Neuronal stem cell (in vitro differentiated cells): ENCODE measurements at regions not wholly inside any gene's neighbourhood (a gene's known extent, or its start where the extent isn't known, plus 50 kb on each side); places are given as distances from the start of the nearest gene placed in this dataset.
A peak's percentile ranks its signal among the peaks of the same experiment; 100 is the strongest.

ENCODE experiments used
- DNase-seq: peaks from one replicate; pipeline ENCODE4 v3.0.0-alpha.2; 2013; ENCODE audit warnings: low spot score
- H2AFZ ChIP-seq: one replicate; pipeline ENCODE4 v1.6.1; 2013; ENCODE audit warnings: mild to moderate bottlenecking, low read length, inconsistent platforms
- H2AK5ac ChIP-seq: 2 replicates; pipeline ENCODE4 v1.6.1; 2013; ENCODE audit warnings: low read depth, mild to moderate bottlenecking, inconsistent platforms, low read length, moderate library complexity, mixed read lengths
- H2BK120ac ChIP-seq: 2 replicates; pipeline ENCODE4 v1.6.1; 2013; ENCODE audit warnings: low read depth, mild to moderate bottlenecking, inconsistent platforms, low read length, moderate library complexity, mixed read lengths
- H2BK12ac ChIP-seq: one replicate; pipeline ENCODE4 v1.6.1; 2013; ENCODE audit warnings: low read length, inconsistent platforms
- H2BK15ac ChIP-seq: 2 replicates; pipeline ENCODE4 v1.6.1; 2013; ENCODE audit warnings: mild to moderate bottlenecking, low read length, inconsistent platforms, mixed read lengths
- H2BK5ac ChIP-seq: one replicate; pipeline ENCODE4 v1.6.1; 2013; ENCODE audit warnings: inconsistent platforms, mild to moderate bottlenecking, low read length, moderate library complexity
- H3K14ac ChIP-seq: one replicate; pipeline ENCODE4 v1.6.1; 2013; ENCODE audit warnings: low read length, inconsistent platforms
- H3K18ac ChIP-seq: 2 replicates; pipeline ENCODE4 v1.6.1; 2013; ENCODE audit warnings: low read length, inconsistent platforms
- H3K23ac ChIP-seq: 2 replicates; pipeline ENCODE4 v1.6.1; 2013; ENCODE audit warnings: low read depth, mild to moderate bottlenecking, mixed read lengths, low read length, inconsistent platforms; ENCODE audit not compliant: poor library complexity
- H3K27ac ChIP-seq: replicated peaks from 3 replicates; pipeline ENCODE4 v1.5.1; 2013; ENCODE audit warnings: low read length, inconsistent platforms
- H3K27me3 ChIP-seq, 3 experiments: 2 replicates each; pipeline ENCODE4 v1.6.1; 2013; ENCODE audit warnings: low read length in 3 of 3, mild to moderate bottlenecking in 2 of 3, inconsistent platforms in 1 of 3, low read depth in 1 of 3, mixed read lengths in 1 of 3, moderate library complexity in 1 of 3; ENCODE audit not compliant: control insufficient read depth in 3 of 3, insufficient read depth in 3 of 3
- H3K36me3 ChIP-seq, 2 donors: replicated peaks in 1 of 2; 2 replicates each; pipeline ENCODE4 v1.6.1; 2013; ENCODE audit warnings: low read length in 2 of 2; ENCODE audit not compliant: control insufficient read depth in 2 of 2, insufficient read depth in 2 of 2
- H3K4ac ChIP-seq: 2 replicates; pipeline ENCODE4 v1.6.1; 2013; ENCODE audit warnings: inconsistent platforms, mild to moderate bottlenecking, low read length, moderate library complexity
- H3K4me1 ChIP-seq, 2 donors: 1 replicate in 1 of 2; 2 replicates in 1 of 2; pipeline ENCODE4 v1.6.1; 2013; ENCODE audit warnings: low read length in 2 of 2, low read depth in 1 of 2; ENCODE audit not compliant: control insufficient read depth in 2 of 2, insufficient read depth in 1 of 2
- H3K4me2 ChIP-seq: one replicate; pipeline ENCODE4 v1.6.1; 2013; ENCODE audit warnings: mild to moderate bottlenecking, low read length, inconsistent platforms; ENCODE audit not compliant: insufficient read depth, poor library complexity, severe bottlenecking
- H3K4me3 ChIP-seq, 2 donors: 2 replicates each; pipeline ENCODE4 v1.5.1; 2013; ENCODE audit warnings: low read length in 2 of 2, mild to moderate bottlenecking in 2 of 2, inconsistent platforms in 1 of 2, moderate library complexity in 1 of 2
- H3K79me1 ChIP-seq: one replicate; pipeline ENCODE4 v1.6.1; 2013; ENCODE audit warnings: low read depth, mild to moderate bottlenecking, inconsistent platforms, low read length, moderate library complexity
- H3K9ac ChIP-seq: one replicate; pipeline ENCODE4 v1.6.1; 2013; ENCODE audit warnings: mild to moderate bottlenecking, low read depth, low read length, inconsistent platforms; ENCODE audit not compliant: poor library complexity
- H3K9me3 ChIP-seq, 2 donors: replicated peaks in 1 of 2; 2 replicates each; pipeline versions ENCODE3 to v1.6.1; 2013; ENCODE audit warnings: low read length in 2 of 2, mild to moderate bottlenecking in 2 of 2, inconsistent platforms in 1 of 2, low read depth in 1 of 2, mixed read lengths in 1 of 2, moderate library complexity in 1 of 2; ENCODE audit not compliant: control insufficient read depth in 2 of 2, insufficient read depth in 1 of 2
- H4K8ac ChIP-seq: one replicate; pipeline ENCODE4 v1.6.1; 2013; ENCODE audit warnings: low read depth, mild to moderate bottlenecking, inconsistent platforms, low read length, moderate library complexity
- H4K91ac ChIP-seq: one replicate; pipeline ENCODE4 v1.6.1; 2013; ENCODE audit warnings: low read length, low read depth, mild to moderate bottlenecking, inconsistent platforms; ENCODE audit not compliant: poor library complexity
- WGBS, 2 donors: extraction: QIAGEN DNeasy Blood & Tissue Kit; methylation state at CpG; one replicate each; pipeline ENCODE4 v1.1.7; 2013; ENCODE audit warnings: missing lambda C conversion rate in 2 of 2, mixed read lengths in 1 of 2; ENCODE audit not compliant: insufficient read length in 2 of 2, insufficient replicate concordance in 1 of 2; ENCODE audit errors: extremely low coverage in 2 of 2; 5-methylcytosine and 5-hydroxymethylcytosine counted together

DNA sequence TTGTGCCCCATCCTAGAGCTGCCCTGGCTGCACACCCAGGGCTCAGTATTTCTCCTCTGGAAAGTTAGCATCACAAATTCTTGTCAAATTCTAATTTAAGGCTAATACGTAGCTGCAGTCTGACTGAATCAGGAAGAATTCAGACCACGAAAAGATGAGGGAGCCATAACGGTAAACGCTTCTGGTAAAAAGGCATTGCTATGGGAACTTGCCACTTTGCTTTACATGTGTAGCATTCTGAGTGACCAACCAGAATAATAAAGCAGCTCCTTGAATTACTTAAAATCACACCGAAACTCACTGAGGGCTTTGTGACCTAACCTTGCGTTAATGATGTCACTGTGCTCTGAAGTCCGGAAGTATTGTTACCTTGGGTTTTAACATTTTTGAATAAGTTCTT lies 286.6 kb upstream of the TMTC4 start:
- Histone ChIP-seq H3K14ac (no peak overlapping the region), H3K9me3 (no peaks in the 10 kb centered on the region), H4K8ac (no peak overlapping the region), H3K4ac (no peak overlapping the region), H3K4me1 (peaks cover 1 to 8% of the 10 kb centered on the region in 2 donors), H3K9ac (no peak overlapping the region), H2AK5ac (no peak overlapping the region), H3K4me3 (no peak overlapping the region), H3K23ac (no peak overlapping the region), H2AFZ (peak overlapping the region; percentile 56), H2BK15ac (no peak overlapping the region), H4K91ac (no peak overlapping the region), H2BK120ac (no peak overlapping the region), H3K18ac (no peak overlapping the region), H2BK5ac (no peak overlapping the region), H3K79me1 (no peaks in the 10 kb centered on the region), H3K36me3 (no peaks in the 10 kb centered on the region), H3K27me3 (no peaks in the 10 kb centered on the region), H3K27ac (no peak overlapping the region), H3K4me2 (no peak overlapping the region), H2BK12ac (no peak overlapping the region)
- WGBS, 2 donors, result no CpG with 5 or more reads among the region's 7 CpGs
- no peak for DNase-seq

DNA sequence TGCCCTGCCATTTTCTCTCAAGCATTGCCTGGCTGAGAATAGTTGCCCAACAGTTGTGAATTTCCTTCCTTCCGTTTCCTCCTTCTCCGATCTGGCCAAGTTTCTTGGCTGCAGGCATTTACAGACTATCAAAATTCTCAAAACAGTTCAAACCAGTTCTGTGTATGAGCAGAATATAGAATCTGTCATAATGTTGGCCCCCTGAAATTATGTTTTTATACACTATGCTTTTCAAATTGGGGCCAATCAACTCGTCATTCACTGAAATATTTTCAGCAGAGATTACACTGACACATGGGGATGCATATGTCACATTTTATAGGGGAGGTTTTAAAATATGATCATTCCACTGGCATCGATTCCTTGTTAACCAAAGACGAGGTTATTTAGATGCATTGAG lies 284.2 kb upstream of the TMTC4 start:
- H3K18ac ChIP-seq, result no peak overlapping the region
- no peak for DNase-seq
- no peak overlapping the region for H4K91ac ChIP-seq
- H3K27ac ChIP-seq, result no peak overlapping the region
- no peak overlapping the region for H3K14ac ChIP-seq
- peaks cover 1 to 8% of the 10 kb centered on the region in 2 donors for H3K4me1 ChIP-seq
- no peak overlapping the region for H3K4ac ChIP-seq
- no peak overlapping the region for H2BK120ac ChIP-seq
- H3K9me3 ChIP-seq, result no peaks in the 10 kb centered on the region
- H3K9ac ChIP-seq, result no peak overlapping the region
- no peak overlapping the region for H3K23ac ChIP-seq
- H2BK12ac ChIP-seq, result no peak overlapping the region
- H2AFZ ChIP-seq, result no peak overlapping the region
- no peaks in the 10 kb centered on the region for H3K36me3 ChIP-seq
- no peak overlapping the region for H2AK5ac ChIP-seq
- no peaks in the 10 kb centered on the region for H3K27me3 ChIP-seq
- no peak overlapping the region for H2BK15ac ChIP-seq
- no CpG with 5 or more reads among the region's 5 CpGs for WGBS, 2 donors
- H3K79me1 ChIP-seq, result no peaks in the 10 kb centered on the region
- no peak overlapping the region for H3K4me3 ChIP-seq
- no peak overlapping the region for H3K4me2 ChIP-seq
- H4K8ac ChIP-seq, result no peak overlapping the region
- no peak overlapping the region for H2BK5ac ChIP-seq

DNA sequence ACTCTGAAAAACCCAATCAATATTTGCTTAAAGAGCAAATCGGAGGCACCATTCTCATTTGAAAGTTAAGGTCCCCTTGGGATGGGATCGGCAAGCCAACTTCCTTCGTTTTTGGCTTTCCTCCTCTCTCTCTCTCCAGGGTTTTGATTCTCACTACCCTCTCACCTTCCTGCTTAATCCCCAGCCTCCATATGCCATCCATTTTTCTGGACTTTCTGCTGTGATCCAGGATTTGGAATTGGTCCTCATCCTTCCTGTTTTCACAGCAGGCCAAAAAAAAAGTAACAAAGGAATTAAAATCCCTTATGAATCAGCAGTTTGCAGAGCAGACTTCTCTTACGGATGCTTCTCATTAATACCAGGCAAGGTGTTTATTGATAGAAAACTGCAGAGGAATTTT lies 283.1 kb upstream of the TMTC4 start:
- WGBS, 2 donors, result no CpG with 5 or more reads among the region's 4 CpGs
- Histone ChIP-seq H3K4me1 (peaks cover 1 to 8% of the 10 kb centered on the region in 2 donors), H2BK5ac (no peak overlapping the region), H4K91ac (no peak overlapping the region), H3K9me3 (no peaks in the 10 kb centered on the region), H3K14ac (no peak overlapping the region), H2AK5ac (no peak overlapping the region), H2BK15ac (no peak overlapping the region), H3K4me3 (no peak overlapping the region), H3K4me2 (no peak overlapping the region), H2BK120ac (no peak overlapping the region), H3K23ac (no peak overlapping the region), H3K27me3 (no peaks in the 10 kb centered on the region), H3K18ac (no peak overlapping the region), H3K27ac (no peak overlapping the region), H3K79me1 (no peaks in the 10 kb centered on the region), H2AFZ (no peak overlapping the region), H2BK12ac (no peak overlapping the region), H3K36me3 (no peaks in the 10 kb centered on the region), H3K9ac (no peak overlapping the region), H4K8ac (no peak overlapping the region), H3K4ac (no peak overlapping the region)
- DNase-seq, result no peak

DNA sequence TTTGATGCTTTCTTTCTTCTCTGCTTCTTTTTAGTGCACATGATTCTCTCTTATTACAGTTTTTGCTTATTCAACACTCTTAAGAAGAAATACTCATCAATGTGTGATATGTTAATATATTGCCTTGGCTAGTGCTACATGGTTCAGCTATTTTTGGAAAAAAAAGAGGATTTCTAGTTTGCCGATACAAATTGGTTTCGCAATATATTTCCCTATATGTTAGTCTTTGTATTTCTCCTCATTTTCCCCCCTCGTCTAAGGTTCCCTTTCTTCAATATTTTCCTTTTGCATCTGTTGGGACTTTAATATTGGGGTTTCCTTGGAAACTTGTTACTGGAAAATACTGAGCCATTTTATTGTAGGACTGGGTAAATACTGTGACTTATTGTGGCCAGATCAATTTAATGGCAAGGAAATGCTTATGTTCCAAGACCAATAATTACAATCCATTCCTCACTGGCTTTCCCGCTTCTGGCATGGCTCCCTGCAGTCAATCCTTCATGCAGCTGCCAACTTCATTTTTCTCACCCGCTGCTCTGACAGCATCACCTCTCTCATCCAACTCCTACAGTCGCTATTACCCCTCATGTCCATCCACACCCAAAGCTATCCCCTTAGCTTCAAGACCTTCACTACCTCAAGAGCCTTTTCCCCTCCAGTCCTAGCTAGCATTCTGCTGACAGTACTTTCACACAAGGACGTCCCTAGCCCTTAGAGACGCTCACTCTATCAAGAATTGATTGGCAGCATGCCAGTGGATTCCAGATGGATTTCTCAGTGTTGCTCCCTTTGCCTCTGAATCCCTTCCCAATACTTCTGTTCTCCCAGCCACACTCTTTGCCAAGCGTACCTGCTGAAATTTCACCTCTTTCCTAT lies 280.1 kb upstream of the TMTC4 start:
- H4K8ac ChIP-seq, result no peak overlapping the region
- WGBS, 2 donors, result no CpG with 5 or more reads among the region's 9 CpGs
- no peaks in the 10 kb centered on the region for H3K9me3 ChIP-seq
- no peak overlapping the region for H2BK12ac ChIP-seq
- no peak overlapping the region for H3K9ac ChIP-seq
- no peak overlapping the region for H2BK5ac ChIP-seq
- H3K4me2 ChIP-seq, result no peak overlapping the region
- H2AFZ ChIP-seq, result no peak overlapping the region
- no peak for DNase-seq
- no peak overlapping the region for H2BK120ac ChIP-seq
- no peaks in the 10 kb centered on the region for H3K36me3 ChIP-seq
- no peak overlapping the region for H3K27ac ChIP-seq
- H3K14ac ChIP-seq, result no peak overlapping the region
- peaks cover 0 to 3% of the 10 kb centered on the region in 2 donors for H3K4me1 ChIP-seq
- no peaks in the 10 kb centered on the region for H3K79me1 ChIP-seq
- no peak overlapping the region for H3K4me3 ChIP-seq
- H3K27me3 ChIP-seq, result no peaks in the 10 kb centered on the region
- no peak overlapping the region for H3K18ac ChIP-seq
- H2AK5ac ChIP-seq, result no peak overlapping the region
- H2BK15ac ChIP-seq, result no peak overlapping the region
- H3K23ac ChIP-seq, result no peak overlapping the region
- H4K91ac ChIP-seq, result no peak overlapping the region
- no peak overlapping the region for H3K4ac ChIP-seq
